Endothelial cell of umbilical vein (primary cell): ENCODE measurements at regions not wholly inside any gene's neighbourhood (a gene's known extent, or its start where the extent isn't known, plus 50 kb on each side); places are given as distances from the start of the nearest gene placed in this dataset.
A peak's percentile ranks its signal among the peaks of the same experiment; 100 is the strongest.
"Not testable (repeated sequence)": the region's sequence is repeated elsewhere in the genome, so short reads cannot be mapped to it uniquely, and the experiment has no call there.

Experiments used
- BruUV-seq: library from RNA; stranded (reverse); fragments of 400-500 nt; replicated peaks from 2 replicates; lab custom pipeline; 2021; lab: Mats Ljungman, UMichigan
- CTCF ChIA-PET: fragments of 300-600, 350-600 bp; sonication (Branson Sonifier 250); formaldehyde crosslinking; loops from one replicate; lab custom pipeline; 2021; ENCODE audit warnings: antibody characterized with exemption, inconsistent platforms; lab: Charles Lee
- POLR2A ChIA-PET: fragments of 300-600, 350-600 bp; sonication (Branson Sonifier 250); formaldehyde crosslinking; loops from one replicate; lab custom pipeline; 2021; ENCODE audit warnings: antibody characterized with exemption, inconsistent platforms; lab: Charles Lee
- DNase-seq: peaks from one replicate; pipeline ENCODE4 v3.0.0-alpha.2; 2011; ENCODE audit warnings: low read depth, low spot score
- FAIRE-seq: peaks from 2 replicates; lab custom pipeline; 2011; peaks lifted over from hg19 to GRCh38; lab: Jason Lieb, UNC
- H2AFZ ChIP-seq: 2 replicates; pipeline ENCODE4 v1.6.0; 2012; ENCODE audit warnings: low read depth, low read length, control low read depth, inconsistent platforms
- H3K27ac ChIP-seq: 2 replicates; pipeline ENCODE4 v1.5.1; 2011; ENCODE audit warnings: low read depth, mild to moderate bottlenecking, control low read depth, low read length, moderate library complexity; ENCODE audit not compliant: insufficient read depth
- H3K27me3 ChIP-seq, 2 experiments: 2 replicates each; pipeline versions ENCODE4 v1.6.0 to v1.6.1; 2011; ENCODE audit warnings: low read length in 2 of 2, mixed read lengths in 1 of 2; ENCODE audit not compliant: control insufficient read depth in 2 of 2, insufficient read depth in 2 of 2
- H3K36me3 ChIP-seq, 2 experiments: 2 replicates in 1 of 2; 3 replicates in 1 of 2; pipeline ENCODE4 v1.5.1; 2011; ENCODE audit warnings: low read length in 2 of 2, mild to moderate bottlenecking in 1 of 2, moderate library complexity in 1 of 2; ENCODE audit not compliant: control insufficient read depth in 2 of 2, insufficient read depth in 2 of 2; ENCODE audit errors: extremely low read depth in 1 of 2
- H3K4me1 ChIP-seq: 3 replicates; pipeline ENCODE4 v1.5.1; 2011; ENCODE audit warnings: mild to moderate bottlenecking, low read length; ENCODE audit not compliant: control insufficient read depth, insufficient read depth; ENCODE audit errors: extremely low read depth
- H3K4me2 ChIP-seq: 2 replicates; pipeline ENCODE4 v1.6.1; 2011; ENCODE audit warnings: low read length, control low read depth, mixed read lengths; ENCODE audit not compliant: insufficient read depth
- H3K4me3 ChIP-seq, 3 experiments: fragments of 200-600 bp in 1 of 3; sonication (generic), shearing (Covaris generic) in 1 of 3; replicated peaks in 1 of 3; 2 replicates each; pipeline ENCODE4 v1.5.1; 2011 to 2016; ENCODE audit warnings: control low read depth in 3 of 3, low read length in 3 of 3, mild to moderate bottlenecking in 2 of 3, inconsistent platforms in 1 of 3, low read depth in 1 of 3, moderate library complexity in 1 of 3; ENCODE audit not compliant: insufficient read depth in 1 of 3
- H3K79me2 ChIP-seq: 2 replicates; pipeline ENCODE4 v1.6.0; 2012; ENCODE audit warnings: low read length, inconsistent platforms; ENCODE audit not compliant: control insufficient read depth, insufficient read depth
- H3K9ac ChIP-seq: replicated peaks from 2 replicates; pipeline ENCODE3; 2011; ENCODE audit warnings: low read length, control low read depth; ENCODE audit not compliant: insufficient read depth; ENCODE audit errors: extremely low read depth
- H3K9me1 ChIP-seq: replicated peaks from 3 replicates; pipeline ENCODE4 v1.6.0; 2011; ENCODE audit warnings: mild to moderate bottlenecking, low read length; ENCODE audit not compliant: control insufficient read depth, insufficient read depth; ENCODE audit errors: extremely low read depth
- H3K9me3 ChIP-seq: replicated peaks from 2 replicates; pipeline ENCODE4 v1.5.1; 2012; ENCODE audit warnings: low read length, inconsistent platforms; ENCODE audit not compliant: control insufficient read depth, insufficient read depth
- H4K20me1 ChIP-seq: replicated peaks from 2 replicates; pipeline ENCODE3; 2011; ENCODE audit warnings: mild to moderate bottlenecking, low read length; ENCODE audit not compliant: control insufficient read depth, insufficient read depth; ENCODE audit errors: extremely low read depth
- dilution Hi-C: fragments of 300-500 bp; cut with MboI; formaldehyde crosslinking; loops from one replicate; pipeline ENCODE4 v1.15.0; 2019; ENCODE audit warnings: low sequenced_read_pairs; ENCODE audit not compliant: extremely low pct_ligation_motif_present
- intact Hi-C: fragments of 100-400 bp; cut with micrococcal nuclease; formaldehyde crosslinking; loops from one replicate; pipeline ENCODE4 v1.10.0; 2022

- H4K20me1 ChIP-seq, H3K9me3 ChIP-seq, H3K27ac ChIP-seq, H3K9ac ChIP-seq, H3K4me2 ChIP-seq, FAIRE-seq, DNase-seq, H3K36me3 ChIP-seq, intact Hi-C loops, H3K9me1 ChIP-seq, H3K79me2 ChIP-seq, H3K27me3 ChIP-seq, CTCF ChIA-PET, dilution Hi-C loops, H3K4me1 ChIP-seq, H3K4me3 ChIP-seq, H2AFZ ChIP-seq, POLR2A ChIA-PET, BruUV-seq: not testable (repeated sequence)
Observed at GRCh38 chr2:90289291-90289980, 1598.0 kb downstream of the RPIA start.

DNA sequence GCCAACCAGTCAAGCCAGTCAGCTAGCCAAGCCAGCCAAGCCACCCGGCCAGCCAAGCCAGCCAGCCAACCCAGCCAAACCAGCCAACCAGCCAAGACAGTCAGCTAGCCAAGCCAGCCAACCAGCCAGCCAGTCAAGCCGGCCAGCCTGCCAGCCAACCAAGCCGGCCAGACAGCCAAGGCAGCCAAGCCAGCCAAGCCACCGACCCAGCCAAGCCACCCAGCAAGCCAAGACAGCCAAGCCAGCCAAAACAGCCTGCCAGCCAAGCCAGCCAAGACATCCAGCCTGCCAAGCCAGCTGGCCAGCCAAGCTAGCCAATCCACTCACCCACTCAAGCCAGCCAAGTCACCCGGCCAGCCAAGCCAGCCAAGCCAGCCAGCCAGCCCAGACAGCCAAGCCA, 1599.2 kb downstream of the RPIA start:
- H3K9me1 ChIP-seq, H3K27ac ChIP-seq, H3K27me3 ChIP-seq, H3K9ac ChIP-seq, H4K20me1 ChIP-seq, H3K36me3 ChIP-seq, BruUV-seq, H3K4me3 ChIP-seq, intact Hi-C loops, H3K79me2 ChIP-seq, H3K4me1 ChIP-seq, H3K9me3 ChIP-seq, H2AFZ ChIP-seq, dilution Hi-C loops, POLR2A ChIA-PET, H3K4me2 ChIP-seq, CTCF ChIA-PET, DNase-seq, FAIRE-seq: not testable (repeated sequence)

GRCh38 chr2:90291168-90291883, 1599.9 kb downstream of the RPIA start:
- DNase-seq, CTCF ChIA-PET, POLR2A ChIA-PET, BruUV-seq, H3K9ac ChIP-seq, dilution Hi-C loops, H3K27ac ChIP-seq, H3K36me3 ChIP-seq, H3K9me3 ChIP-seq, H3K27me3 ChIP-seq, H3K4me1 ChIP-seq, H3K79me2 ChIP-seq, H2AFZ ChIP-seq, intact Hi-C loops, H3K4me3 ChIP-seq, H4K20me1 ChIP-seq, H3K4me2 ChIP-seq, H3K9me1 ChIP-seq: not testable (repeated sequence)
- peak; percentile 82 for FAIRE-seq

DNA sequence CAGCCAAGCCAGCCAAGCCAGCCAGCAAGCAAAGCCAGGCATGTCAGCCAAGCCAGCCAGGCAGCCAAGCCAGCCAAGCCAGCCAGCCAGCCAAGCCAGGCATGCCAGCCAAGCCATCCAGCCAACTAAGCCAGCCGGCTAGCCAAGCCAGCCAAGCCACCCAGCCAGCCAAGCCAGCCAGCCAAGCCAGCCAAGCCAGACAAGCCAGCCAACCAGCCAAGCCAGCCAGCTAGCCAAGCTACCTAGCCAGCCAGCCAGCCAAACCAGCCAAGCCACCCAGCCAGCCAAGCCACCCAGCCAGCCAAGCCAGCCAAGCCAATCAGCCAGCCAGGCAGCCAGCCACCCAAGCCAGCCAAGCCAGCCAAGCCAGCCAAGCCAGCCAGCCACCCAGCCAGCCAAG, 1600.5 kb downstream of the RPIA start:
- H3K36me3 ChIP-seq, H3K27ac ChIP-seq, H3K79me2 ChIP-seq, H2AFZ ChIP-seq, H3K27me3 ChIP-seq, DNase-seq, H3K4me1 ChIP-seq, H4K20me1 ChIP-seq, H3K9me1 ChIP-seq, intact Hi-C loops, H3K9ac ChIP-seq, CTCF ChIA-PET, POLR2A ChIA-PET, H3K4me3 ChIP-seq, FAIRE-seq, BruUV-seq, dilution Hi-C loops, H3K9me3 ChIP-seq, H3K4me2 ChIP-seq: not testable (repeated sequence)
